PC-9 (cell line): ENCODE measurements at regions not wholly inside any gene's neighbourhood (a gene's known extent, or its start where the extent isn't known, plus 50 kb on each side); places are given as distances from the start of the nearest gene placed in this dataset.

Experiments used
- BruUV-seq: library from RNA; stranded (reverse); fragments of 400-500 nt; replicated peaks from 2 replicates; lab custom pipeline; 2021; lab: Mats Ljungman, UMichigan
- CTCF ChIA-PET: fragments of 300-600 bp; sonication (Branson Sonifier 250); formaldehyde crosslinking; loops from one replicate; lab custom pipeline; 2022; ENCODE audit warnings: antibody characterized with exemption; lab: Charles Lee
- POLR2A ChIA-PET: fragments of 300-600 bp; sonication (Branson Sonifier 250); formaldehyde crosslinking; loops from one replicate; lab custom pipeline; 2022; ENCODE audit warnings: antibody characterized with exemption; ENCODE audit not compliant: unreplicated experiment; lab: Charles Lee
- DNase-seq, 2 experiments: peaks; one replicate each; pipeline versions ENCODE4 v3.0.0 to v3.0.0-alpha.2; 2015 to 2022; ENCODE audit warnings: mixed read lengths in 1 of 2
- H2AFZ ChIP-seq: fragments of 200-600 bp; sonication (generic); 2 replicates; pipeline ENCODE4 v1.8.1; 2017; ENCODE audit warnings: antibody characterized with exemption
- H3F3A ChIP-seq: fragments of 200-600 bp; sonication (generic); 2 replicates; pipeline ENCODE4 v1.8.1; 2017; ENCODE audit warnings: antibody characterized with exemption, mild to moderate bottlenecking, low read depth; ENCODE audit not compliant: insufficient read depth
- H3K27ac ChIP-seq: fragments of 200-600 bp; sonication (generic); 2 replicates; pipeline ENCODE4 v1.6.1; 2016; ENCODE audit warnings: mixed run types
- H3K27me3 ChIP-seq: fragments of 200-600 bp; sonication (generic); 2 replicates; pipeline ENCODE4 v1.6.1; 2016; ENCODE audit warnings: low read depth, mixed run types; ENCODE audit not compliant: insufficient read depth
- H3K36me3 ChIP-seq: fragments of 200-600 bp; sonication (generic); 2 replicates; pipeline ENCODE4 v1.6.1; 2016; ENCODE audit warnings: low read depth, mixed run types
- H3K4me1 ChIP-seq: fragments of 200-600 bp; sonication (generic); replicated peaks from 2 replicates; pipeline ENCODE4 v1.6.1; 2016; ENCODE audit warnings: mixed run types; ENCODE audit not compliant: insufficient read depth
- H3K4me2 ChIP-seq: fragments of 200-600 bp; sonication (generic); 2 replicates; pipeline ENCODE4 v1.6.1; 2017; ENCODE audit warnings: mixed run types
- H3K4me3 ChIP-seq: fragments of 200-600 bp; sonication (generic); 2 replicates; pipeline ENCODE4 v1.6.1; 2016; ENCODE audit warnings: mixed run types
- H3K79me2 ChIP-seq: fragments of 200-600 bp; sonication (generic); 2 replicates; pipeline ENCODE4 v1.6.1; 2017; ENCODE audit warnings: low read depth, mixed run types
- H3K9me2 ChIP-seq: fragments of 200-600 bp; sonication (generic); 2 replicates; pipeline ENCODE4 v1.8.1; 2017; ENCODE audit warnings: mild to moderate bottlenecking; ENCODE audit not compliant: insufficient read depth
- H3K9me3 ChIP-seq: fragments of 200-600 bp; sonication (generic); 2 replicates; pipeline ENCODE4 v1.8.1; 2016; ENCODE audit warnings: low read depth; ENCODE audit not compliant: insufficient read depth
- H4K20me1 ChIP-seq: fragments of 200-600 bp; sonication (generic); 2 replicates; pipeline ENCODE4 v1.8.1; 2017; ENCODE audit not compliant: insufficient read depth
- CTCF ChIP-seq: fragments of 200-600 bp; sonication (generic); conservative IDR thresholded peaks from 2 replicates; pipeline ENCODE4 v1.6.1; 2017; ENCODE audit warnings: mixed run types, antibody characterized with exemption, mild to moderate bottlenecking, moderate library complexity
- EZH2 ChIP-seq: fragments of 200-600 bp; sonication (generic); IDR thresholded peaks from 2 replicates; pipeline ENCODE4 v1.8.0; 2017; ENCODE audit warnings: antibody characterized with exemption, low read depth
- intact Hi-C: fragments of 100-400 bp; cut with micrococcal nuclease; formaldehyde crosslinking; loops from one replicate; pipeline ENCODE4 v1.10.0; 2022; ENCODE audit not compliant: unreplicated experiment

- Histone ChIP-seq H3K9me3 (no peaks in the 10 kb centered on the region), H3K9me2 (no peaks in the 10 kb centered on the region), H3K4me2 (no peak overlapping the region), H3K79me2 (no peaks in the 10 kb centered on the region), H2AFZ (no peak overlapping the region), H3F3A (no peaks in the 10 kb centered on the region), H4K20me1 (no peaks in the 10 kb centered on the region), H3K27ac (no peak overlapping the region), H3K4me3 (no peak overlapping the region), H3K36me3 (no peaks in the 10 kb centered on the region), H3K4me1 (no peaks in the 10 kb centered on the region), H3K27me3 (no peaks in the 10 kb centered on the region)
- no peak for DNase-seq
- CTCF ChIA-PET: no interaction called here
- intact Hi-C loops: no loop called here
- no TSS peak for BruUV-seq
- TF ChIP-seq CTCF: no peak
- TF ChIP-seq EZH2: no peak
- POLR2A ChIA-PET: no interaction called here
These were observed 60.2 kb downstream of the THNSL1 start for GRCh38 chr10:25076506-25077177.

GRCh38 chr10:25078658-25079431 is 62.4 kb downstream of the THNSL1 start:
- H3K9me3 ChIP-seq: no peaks in the 10 kb centered on the region
- TF ChIP-seq EZH2 (no peak), CTCF (no peak)
- DNase-seq: no peak
- no peaks in the 10 kb centered on the region for H4K20me1 ChIP-seq
- POLR2A ChIA-PET: no interaction called here
- H3K4me3 ChIP-seq: no peak overlapping the region
- no peaks in the 10 kb centered on the region for H3F3A ChIP-seq
- H3K4me1 ChIP-seq: no peaks in the 10 kb centered on the region
- BruUV-seq: no TSS peak
- no peak overlapping the region for H3K4me2 ChIP-seq
- H3K79me2 ChIP-seq: no peaks in the 10 kb centered on the region
- H3K9me2 ChIP-seq: no peaks in the 10 kb centered on the region
- no peaks in the 10 kb centered on the region for H3K27me3 ChIP-seq
- H3K27ac ChIP-seq: no peak overlapping the region
- no peaks in the 10 kb centered on the region for H3K36me3 ChIP-seq
- CTCF ChIA-PET: no interaction called here
- intact Hi-C loops: no loop called here
- no peak overlapping the region for H2AFZ ChIP-seq

GRCh38 chr10:25080880-25081581 is 64.6 kb downstream of the THNSL1 start:
- CTCF ChIA-PET: interaction anchor here (0.6 to 1.4 kb wide), 5 partner anchors 22 to 172 kb away, joined by 3 to 5 read pairs (median 5); no protein-coding TSS in a partner anchor
- TF ChIP-seq CTCF (peak; percentile 86), EZH2 (no peak)
- H3K4me2 ChIP-seq: no peak overlapping the region

More at GRCh38 chr10:25080880-25081581, 64.6 kb downstream of the THNSL1 start:
- Histone ChIP-seq H3K9me2 (no peaks in the 10 kb centered on the region), H3K4me3 (no peak overlapping the region), H3K27me3 (no peaks in the 10 kb centered on the region), H3F3A (no peaks in the 10 kb centered on the region), H3K4me1 (no peaks in the 10 kb centered on the region), H4K20me1 (no peaks in the 10 kb centered on the region), H3K27ac (no peak overlapping the region), H3K36me3 (no peaks in the 10 kb centered on the region), H3K9me3 (no peaks in the 10 kb centered on the region), H3K79me2 (no peaks in the 10 kb centered on the region), H2AFZ (no peak overlapping the region)
- BruUV-seq: no TSS peak
- DNase-seq: peak; percentile 59 to 79
- POLR2A ChIA-PET: interaction anchor here (0.7 kb wide), 1 partner anchor 33 kb away, joined by 3 read pairs; no protein-coding TSS in a partner anchor
- intact Hi-C loops: loop anchor here (1.0 to 5.0 kb wide), 6 partner anchors 55 to 463 kb away; partner anchors contain the start of genes ARHGAP21, ENKUR and THNSL1
